NCI-H2227 (cell line): ENCODE measurements at regions not wholly inside any gene's neighbourhood (a gene's known extent, or its start where the extent isn't known, plus 50 kb on each side); places are given as distances from the start of the nearest gene placed in this dataset.
"Not testable (repeated sequence)": the region's sequence is repeated elsewhere in the genome, so short reads cannot be mapped to it uniquely, and the experiment has no call there.

ENCODE experiments used
- DNase-seq: peaks from one replicate; lab custom pipeline; 2025; ENCODE audit not compliant: unreplicated experiment; lab: John Stamatoyannopoulos, UW

DNA sequence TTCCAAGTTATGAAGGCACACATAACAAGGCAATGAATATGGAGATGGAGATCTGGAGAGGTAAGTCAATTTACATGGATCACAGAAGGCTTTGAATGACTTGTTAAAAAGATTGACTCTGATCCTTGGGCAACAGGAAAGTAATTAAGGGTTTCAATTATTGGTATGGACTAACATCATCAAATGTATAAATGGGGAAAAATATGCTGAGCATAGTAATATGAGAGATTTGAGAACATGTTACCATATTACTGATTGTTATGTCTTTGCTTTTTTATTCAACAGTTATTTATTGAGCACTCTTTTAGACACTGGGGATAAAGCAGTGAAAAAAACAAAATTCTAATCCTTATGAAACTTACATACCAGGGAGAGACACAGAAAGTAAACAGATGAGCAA, 238.5 kb upstream of the ROBO1 start:
- no peak for DNase-seq

DNA sequence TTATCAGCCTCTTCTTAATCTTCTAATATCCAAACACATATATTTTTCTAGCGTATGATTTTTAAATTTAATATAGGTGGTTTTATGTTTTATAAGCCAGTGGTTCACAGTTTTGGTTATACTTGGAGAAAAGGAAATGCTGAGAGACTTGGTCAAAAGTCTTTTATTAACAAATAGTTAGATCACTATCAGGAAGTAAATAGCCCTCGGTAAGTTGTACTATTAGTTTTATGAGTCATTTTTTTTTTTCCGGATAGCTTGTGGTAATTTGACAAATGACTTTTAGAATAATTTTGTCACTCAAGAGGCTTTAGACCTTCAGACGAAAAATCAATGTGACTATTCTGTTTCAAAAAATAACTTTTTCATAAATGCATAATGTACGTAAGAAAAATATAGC, 232.2 kb upstream of the ROBO1 start:
- DNase-seq: no peak

DNA sequence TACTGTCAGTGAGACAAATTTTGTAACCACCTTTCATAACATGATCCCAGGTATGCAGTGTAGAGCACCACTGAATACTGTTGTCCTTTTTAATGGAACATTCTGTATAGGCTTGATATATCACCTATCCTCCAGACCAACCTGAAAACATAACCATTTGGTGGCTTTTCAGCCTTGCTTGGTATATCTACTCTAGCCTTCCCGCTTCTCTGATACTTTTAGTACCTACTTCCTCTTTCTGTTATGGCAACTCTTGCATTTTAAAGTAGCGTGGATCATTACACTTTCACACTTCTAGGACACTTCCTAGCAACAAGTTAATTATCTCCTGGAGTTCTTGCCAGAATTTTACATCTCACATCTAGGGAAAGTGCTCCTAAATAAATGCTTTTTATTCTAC, 226.6 kb upstream of the ROBO1 start:
- no peak for DNase-seq

DNA sequence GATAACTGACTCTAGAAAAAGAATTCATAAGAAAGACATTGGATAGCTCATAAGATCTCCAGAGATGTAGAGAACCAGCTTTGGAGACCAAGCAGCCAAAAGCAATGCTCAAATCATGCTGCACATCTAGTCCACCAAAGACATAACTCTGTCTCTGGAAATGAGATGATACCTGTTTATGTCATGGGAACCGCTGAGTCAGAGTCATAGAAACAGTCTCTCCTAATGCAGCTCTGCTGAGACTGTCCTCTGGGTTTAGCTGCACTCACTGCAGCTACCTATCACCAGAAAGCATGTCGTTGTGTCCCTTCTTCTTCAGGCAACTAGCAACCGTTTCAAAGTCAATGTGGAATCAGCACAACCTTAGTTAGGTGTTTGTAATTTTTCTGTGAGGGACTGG, 218.5 kb upstream of the ROBO1 start:
- DNase-seq: no peak

DNA sequence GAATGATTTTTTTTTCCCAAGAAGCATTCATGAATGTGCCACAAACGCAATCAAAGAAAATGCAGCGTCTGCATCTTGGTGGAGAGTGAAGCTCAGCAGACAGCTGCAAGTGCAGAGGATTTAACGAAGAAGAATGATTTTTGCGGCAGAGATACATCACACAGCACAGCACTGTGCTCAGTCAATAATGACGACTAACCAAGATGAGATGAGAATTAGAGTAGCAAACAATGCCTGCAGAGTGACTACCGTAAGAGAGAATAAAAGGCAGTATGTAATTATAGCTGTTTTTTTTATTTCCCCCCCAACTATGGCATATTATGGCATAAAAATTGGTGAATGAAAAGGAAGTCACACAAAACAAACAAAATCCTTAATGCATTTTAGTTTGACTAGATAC, 218.0 kb upstream of the ROBO1 start:
- no peak for DNase-seq

DNA sequence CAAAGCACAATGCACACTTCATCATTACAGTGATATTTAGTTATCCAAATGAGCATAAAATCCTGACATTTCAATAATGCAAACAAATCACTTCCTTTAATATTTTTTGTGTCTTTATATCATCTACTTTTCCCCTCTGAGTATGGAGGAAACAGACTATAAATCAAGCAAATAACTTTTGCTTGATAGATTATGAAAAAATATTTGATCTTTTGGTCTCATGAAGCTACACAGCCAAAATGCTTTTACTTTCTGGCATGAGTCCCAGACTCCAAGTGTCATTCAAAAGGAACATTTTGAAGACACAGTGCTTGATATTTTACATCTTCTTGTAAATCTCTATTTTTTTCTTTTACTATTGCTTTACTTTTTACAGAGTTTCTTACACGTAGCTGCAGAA, 215.3 kb upstream of the ROBO1 start:
- peak; percentile 8 for DNase-seq

DNA sequence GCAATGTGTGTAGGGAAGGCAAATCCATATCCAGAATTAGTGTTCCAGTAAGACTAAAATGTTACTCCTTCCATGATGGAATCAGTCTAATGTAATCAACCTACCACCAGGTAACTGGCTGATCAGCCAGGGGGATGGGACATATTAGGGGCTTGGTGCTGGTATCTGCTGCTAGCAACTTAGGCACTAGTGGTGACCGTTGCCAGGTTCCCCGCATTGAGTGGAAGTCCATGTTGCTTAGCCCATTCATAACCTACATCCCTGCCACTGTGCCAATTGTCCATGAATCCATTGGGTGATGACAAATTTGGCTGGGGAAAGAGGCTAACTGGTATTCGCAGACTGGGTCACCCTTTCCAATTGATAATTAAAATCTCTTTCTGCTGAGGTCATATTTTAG, 212.2 kb upstream of the ROBO1 start:
- no peak for DNase-seq

DNA sequence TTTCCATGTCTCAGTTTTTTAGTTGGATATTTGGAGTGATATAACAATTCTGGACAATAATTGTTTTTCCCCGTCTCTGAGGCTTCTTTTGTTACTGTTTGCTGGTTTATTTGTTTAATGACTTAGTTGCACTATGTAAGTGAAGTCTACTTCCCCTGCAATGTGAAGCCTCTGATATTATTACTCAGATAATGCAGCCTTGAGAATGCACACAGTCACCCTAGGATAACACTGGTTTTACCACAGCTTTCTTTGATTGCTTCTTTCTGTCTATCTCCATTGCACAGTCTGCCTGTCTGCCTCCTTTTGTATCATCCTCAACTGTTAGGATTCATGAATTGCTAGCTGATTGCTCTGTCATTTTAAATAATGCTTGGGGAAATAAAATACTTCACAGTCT, 208.7 kb upstream of the ROBO1 start:
- DNase-seq: no peak

DNA sequence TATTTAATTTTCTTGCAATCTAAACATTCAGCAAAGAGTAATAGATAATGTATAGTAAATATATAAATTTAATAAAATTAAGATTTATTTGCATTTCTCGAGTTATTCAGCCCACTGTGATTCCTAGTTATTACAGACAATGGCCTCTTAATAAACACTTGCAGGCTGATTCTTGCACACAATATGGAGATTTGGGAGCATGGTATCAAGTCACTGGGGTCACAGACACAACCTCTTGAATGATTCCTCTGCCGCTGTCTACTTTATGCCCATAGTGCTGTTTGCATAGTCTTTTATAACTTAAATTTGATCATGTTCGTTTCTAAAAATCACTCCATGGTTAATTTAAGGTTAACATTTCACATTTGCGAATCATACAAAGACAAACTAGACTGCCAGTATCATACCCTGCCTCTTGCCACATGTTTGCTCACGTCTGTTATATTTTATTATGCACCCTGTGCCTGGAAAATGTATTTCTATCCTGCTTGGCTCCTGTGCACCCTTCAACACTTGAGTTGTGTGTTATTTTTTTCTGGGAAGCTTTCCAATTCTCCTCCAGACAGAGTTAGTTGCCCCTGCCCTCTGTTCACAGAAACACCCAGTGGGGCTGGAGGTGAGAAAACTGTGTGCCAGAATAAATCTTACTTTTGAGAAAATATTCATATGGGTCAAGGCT, 206.3 kb upstream of the ROBO1 start:
- DNase-seq: no peak

DNA sequence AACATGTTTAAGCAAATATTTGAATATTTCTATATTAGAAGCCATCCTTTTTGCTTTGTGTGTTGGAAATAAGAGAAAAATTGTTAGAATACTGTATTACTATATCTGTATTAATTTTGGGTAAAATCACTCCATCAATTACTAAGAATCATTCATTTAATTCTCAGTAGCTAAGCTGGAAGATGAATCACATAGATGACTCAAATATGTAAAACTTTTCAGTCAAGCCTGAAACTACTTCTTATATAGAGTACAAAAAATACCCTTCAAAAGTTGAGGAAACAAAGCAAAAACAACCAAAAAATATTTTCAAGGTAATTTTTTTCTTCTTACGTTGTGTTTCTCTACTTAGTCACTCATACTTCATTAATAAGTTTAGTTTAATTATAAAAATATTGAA, 205.7 kb upstream of the ROBO1 start:
- DNase-seq: no peak

DNA sequence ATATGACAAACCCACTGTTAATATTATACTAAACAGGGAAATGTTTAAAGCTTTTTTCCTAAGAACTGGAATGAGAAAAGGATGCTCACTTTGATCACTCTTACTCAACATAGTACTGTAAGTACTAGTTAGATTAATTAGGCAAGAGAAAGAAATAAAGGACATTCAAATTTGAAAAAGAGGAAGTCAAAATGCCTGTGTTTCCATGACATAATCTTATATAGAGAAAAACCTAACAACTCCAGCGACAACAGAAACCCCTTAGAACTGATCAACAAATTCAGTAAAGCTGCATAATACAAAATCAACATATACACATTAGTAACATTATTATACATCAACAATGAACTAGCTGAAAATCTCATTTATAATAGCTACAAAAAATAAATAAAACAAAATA, 200.6 kb upstream of the ROBO1 start:
- no peak for DNase-seq

DNA sequence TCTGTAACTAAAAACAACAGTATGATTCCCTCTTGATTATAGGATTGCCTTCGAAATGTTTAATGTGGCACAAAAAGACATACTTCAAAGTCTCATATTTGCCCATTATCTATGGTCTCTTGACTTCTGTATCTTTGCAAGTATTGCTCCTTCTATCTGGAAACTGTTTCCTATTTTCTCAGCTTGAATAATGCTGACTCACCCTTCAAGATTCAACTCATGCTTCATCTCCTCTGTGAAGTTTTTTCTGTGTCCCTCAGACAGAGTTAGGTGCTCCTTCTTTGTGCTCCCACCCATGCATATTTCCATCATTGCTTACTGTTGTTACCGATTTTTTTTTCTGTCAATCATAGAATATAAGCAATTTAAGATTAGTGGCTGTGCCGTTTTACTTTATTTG, 192.8 kb upstream of the ROBO1 start:
- no peak for DNase-seq

DNA sequence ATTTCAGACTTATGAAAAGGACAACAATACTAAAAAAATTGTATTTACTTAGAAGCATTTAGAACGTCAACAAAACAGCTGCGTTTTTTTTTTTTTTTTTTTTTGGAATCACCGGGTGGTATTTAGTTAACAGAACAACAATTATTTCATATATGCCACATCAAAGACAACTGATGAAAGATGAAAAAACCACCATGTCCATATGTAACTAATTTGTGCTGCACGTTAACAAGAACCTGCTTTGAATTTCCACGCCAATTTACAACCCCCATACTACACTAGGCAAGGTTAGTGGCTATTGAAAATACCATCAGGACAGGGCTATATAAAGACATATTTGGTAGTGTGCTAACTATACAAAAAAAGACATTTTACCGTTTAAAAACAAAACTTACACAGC, 189.3 kb upstream of the ROBO1 start:
- no peak for DNase-seq

DNA sequence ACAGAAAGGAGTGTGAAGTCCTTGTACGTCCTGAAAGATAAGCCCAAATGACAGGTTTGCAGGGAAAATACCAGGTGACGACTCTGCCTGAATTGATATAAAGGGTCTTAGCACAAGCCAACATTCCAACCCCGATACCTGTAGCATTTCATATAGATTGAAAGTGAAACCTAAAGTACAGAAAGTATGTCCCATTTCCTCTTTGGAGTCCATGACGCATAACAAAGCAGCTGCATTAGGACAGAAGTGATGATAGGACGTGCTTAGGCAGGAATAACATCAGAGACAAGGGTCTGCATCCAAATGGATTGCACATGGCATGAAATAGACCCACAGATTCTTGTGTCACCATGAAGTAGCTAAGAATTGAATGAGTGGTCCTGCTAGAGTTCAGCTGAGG, 187.0 kb upstream of the ROBO1 start:
- DNase-seq: no peak

DNA sequence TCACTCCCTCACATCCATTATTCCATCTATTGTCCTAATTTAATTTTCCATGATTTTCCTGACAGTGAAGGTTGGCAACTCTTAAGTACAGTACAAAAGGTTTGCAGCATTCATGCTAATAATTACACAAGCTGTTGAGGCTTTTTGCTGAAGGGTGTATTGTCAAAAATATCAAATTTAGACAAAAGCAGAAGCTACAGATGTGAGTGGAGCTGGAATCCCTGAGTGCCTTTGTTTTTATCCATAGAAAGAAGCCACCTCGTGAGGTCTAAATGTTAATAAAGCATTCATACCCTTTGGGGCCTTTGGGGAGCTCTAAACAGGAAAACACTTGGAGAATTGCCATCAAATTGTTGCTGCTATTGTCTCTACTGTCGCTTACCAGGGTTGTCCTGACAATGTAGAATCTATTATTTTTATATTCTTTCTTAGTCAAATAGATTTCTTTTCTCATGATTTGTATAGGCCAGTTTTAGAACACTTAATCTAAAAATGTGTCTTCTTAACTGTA, 185.8 kb upstream of the ROBO1 start:
- peak; percentile 47 for DNase-seq

DNA sequence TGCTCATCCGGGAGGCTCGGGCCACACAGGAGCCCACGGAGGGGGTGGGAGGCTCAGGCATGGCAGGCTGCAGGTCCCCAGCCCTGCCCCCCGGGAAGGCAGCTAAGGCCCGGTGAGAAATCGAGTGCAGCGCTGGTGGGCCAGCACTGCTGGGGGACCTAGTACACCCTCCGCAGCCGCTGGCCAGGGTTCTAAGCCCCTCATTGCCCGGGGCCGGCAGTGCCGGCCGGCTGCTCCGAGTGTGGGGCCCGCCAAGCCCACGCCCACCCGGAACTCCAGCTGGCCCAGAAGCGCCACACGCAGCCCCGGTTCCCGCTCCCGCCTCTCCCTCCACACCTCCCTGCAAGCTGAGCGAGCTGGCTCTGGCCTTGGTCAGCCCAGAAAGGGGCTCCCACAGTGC, 183.6 kb upstream of the ROBO1 start:
- DNase-seq: not testable (repeated sequence)

DNA sequence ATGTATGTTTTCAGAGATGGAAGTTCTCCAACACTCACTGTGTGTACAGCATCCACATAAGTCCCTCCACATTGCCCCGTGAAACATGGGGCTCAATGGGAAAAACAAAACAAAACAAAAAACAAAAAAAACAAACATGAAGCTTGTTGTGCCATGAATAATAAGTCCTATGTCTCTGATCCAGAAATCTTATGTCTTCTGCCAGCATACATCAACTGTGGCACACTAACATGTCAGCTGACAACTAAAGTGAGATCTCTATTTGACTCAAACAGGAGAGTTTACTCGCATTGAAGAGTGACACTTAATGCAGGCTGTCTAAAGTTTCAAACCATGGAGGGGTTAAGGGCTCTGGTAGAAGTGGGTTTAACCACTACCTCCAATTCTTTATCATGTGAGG, 180.2 kb upstream of the ROBO1 start:
- DNase-seq: no peak

DNA sequence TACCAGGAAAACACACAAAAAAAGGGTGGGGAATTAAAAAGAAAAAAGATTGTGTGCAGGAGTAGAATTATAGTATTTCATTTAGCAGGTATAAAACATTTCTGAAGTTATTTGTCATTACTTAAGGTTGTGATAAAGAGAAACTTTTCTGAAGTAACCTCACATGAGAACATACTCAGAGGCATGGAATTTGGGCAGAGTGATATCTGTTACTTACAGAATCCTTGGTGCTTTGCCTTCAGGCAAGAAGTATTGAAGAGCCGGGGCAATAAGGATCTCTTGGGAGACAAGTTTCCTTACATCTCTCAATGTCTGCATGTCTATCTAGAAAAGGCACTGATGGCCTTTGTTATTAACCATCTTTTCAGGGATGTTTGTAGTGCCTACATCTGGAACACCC, 179.7 kb upstream of the ROBO1 start:
- DNase-seq: no peak

DNA sequence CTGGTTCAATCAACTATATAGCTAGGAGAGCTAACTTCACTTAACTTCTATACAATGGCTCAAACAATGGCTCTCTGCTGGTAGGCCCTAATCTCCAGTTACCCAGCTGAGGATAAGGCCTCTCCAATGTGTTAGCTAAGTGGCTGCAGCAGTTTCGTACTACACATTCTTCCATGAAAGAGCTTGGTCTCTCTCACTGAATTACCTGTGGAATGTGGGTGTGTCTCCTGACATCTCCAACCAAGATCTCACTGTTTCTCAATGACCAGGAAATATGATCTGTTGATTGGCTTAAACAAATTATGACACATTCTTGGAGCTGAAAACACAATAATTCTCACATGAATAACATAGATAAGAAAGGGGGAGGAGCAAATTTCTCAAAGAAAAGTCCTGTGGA, 169.8 kb upstream of the ROBO1 start:
- DNase-seq: no peak

DNA sequence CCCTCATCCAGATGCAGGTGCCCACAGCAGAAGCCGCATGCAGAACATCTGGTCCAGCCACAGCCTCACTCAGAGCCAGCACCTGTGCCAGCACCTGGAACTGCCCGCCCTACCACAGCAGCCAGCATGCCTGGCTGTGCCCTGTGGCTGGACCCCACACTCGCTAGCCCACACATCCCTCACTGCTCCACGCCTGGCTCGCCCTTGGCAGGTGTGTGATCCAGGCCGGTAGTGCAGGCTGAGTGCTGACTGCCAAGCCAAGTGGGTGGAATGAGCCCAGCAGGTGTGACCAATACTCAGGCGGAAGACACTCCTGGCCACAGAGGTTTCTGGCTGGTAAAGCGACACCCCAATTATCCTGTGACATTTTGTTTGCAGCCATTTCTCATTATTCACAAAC, 162.4 kb upstream of the ROBO1 start:
- DNase-seq: no peak

DNA sequence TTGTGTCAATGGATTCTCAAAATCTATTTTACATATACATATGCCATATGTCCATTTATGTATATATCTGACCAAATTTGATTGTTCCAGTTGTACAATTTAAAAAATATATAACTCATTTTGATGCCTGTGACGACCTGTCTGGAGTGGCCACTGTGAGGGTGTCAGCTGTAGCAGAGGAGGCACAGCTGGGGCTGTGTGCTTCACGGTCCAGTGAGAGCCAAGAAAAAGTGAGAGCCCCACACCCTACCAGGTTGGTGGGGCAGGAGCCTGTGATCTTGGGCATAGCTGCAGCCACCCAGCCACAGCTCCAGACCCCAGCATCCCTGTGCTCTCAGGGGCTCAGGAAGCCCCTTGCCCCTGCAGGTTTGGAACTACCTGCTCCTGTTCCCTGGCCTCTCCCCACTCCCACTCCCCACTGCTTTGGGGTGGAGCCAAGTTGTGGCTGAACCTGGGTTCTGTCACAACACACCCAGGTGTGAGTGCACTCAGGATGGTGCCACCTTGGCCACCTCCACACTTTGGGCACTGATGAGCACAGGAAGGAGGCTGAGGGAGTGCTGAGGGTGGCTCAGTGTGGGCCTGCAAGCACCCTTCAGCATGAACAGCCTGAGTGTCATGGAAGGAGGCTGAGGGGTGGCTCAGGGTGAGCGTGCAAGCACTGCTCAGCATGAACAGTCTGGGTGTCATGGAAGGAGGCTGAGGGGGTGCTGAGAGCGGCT, 161.1 kb upstream of the ROBO1 start:
- DNase-seq: no peak

DNA sequence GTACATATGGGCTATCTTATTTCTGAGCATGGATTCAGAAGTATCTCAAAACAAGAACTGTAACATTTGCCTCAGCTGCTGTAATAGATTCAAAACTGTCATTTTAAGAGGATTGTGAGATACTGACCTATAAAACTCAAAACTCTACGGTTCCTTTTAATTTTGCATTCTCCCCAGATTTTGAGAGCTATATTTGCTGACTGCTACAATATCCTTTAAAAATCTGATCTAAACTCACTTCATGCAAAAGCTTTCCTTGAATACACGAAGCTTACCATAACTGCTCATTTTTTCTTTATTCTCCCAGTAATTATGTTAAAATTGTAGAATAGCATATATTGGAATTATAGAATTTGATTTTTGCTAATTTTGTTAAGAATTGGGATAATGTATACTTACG, 158.7 kb upstream of the ROBO1 start:
- no peak for DNase-seq

DNA sequence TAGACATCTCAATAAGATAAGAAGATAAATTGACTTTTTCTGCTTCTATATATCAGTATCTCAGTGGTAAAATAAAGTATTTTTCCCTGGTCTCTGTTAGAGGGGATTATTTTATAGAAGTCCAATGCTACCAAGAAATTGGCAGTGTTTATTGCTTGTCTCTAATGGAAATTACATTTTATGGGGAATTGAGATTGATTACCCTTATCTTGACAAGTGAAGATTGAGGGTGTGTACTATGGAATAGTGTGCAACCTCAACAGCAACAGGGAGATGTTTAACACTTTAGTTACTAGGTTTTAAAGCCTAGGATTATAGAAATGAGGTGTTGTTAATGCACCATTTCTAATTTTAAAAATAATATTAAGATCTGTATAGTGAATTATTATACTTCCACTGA, 154.8 kb upstream of the ROBO1 start:
- DNase-seq: no peak
